GM21381 (cell line): ENCODE measurements at regions not wholly inside any gene's neighbourhood (a gene's known extent, or its start where the extent isn't known, plus 50 kb on each side); places are given as distances from the start of the nearest gene placed in this dataset.

ENCODE experiments used
- ATAC-seq: cut with Tn5 transposase; IDR thresholded peaks from one replicate; pipeline ENCODE4 v1.9.1; 2021; ENCODE audit warnings: mild to moderate bottlenecking, moderate library complexity; ENCODE audit not compliant: unreplicated experiment

DNA sequence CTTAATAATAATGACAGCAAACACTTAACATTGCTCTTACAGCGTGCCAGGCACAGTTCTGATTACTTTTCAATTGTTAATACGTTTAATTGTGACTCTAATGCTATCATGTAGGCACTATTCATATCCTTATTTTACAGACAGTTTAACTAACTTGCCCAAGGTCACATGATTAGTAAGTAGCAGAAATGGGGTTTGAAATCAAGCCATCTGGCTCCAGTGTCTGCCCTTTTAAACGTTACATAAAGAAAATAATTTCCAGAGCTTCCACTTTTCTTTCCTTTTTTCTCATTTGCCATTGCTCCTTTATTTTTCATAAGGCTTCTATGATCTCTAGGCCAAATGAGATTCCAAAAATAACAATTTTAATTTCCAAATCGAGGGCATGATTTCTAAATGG is 50.6 kb upstream of the IKZF2 start:
- no peak for ATAC-seq

GRCh38 chr2:213205944-213206343 is 54.5 kb upstream of the IKZF2 start:
- ATAC-seq: no peak

DNA sequence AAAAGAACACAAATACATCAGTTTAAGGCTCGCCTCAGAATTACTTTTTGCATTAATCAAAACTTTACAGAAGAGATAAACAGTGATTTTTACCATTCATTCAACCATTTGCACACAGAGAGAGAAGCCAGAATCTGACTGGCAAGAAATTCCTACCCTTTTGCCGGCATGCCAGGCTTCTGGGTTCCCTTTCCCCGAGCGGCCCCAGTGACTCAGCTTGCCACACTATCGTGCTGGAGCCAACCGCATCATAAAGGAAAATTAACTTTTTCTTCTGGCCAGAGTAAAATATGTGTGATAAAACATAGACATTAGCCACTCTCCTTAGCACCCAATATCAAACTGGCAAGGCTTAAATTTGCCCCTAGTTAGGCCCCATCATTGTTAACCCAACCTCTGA is 61.8 kb upstream of the IKZF2 start:
- no peak for ATAC-seq

DNA sequence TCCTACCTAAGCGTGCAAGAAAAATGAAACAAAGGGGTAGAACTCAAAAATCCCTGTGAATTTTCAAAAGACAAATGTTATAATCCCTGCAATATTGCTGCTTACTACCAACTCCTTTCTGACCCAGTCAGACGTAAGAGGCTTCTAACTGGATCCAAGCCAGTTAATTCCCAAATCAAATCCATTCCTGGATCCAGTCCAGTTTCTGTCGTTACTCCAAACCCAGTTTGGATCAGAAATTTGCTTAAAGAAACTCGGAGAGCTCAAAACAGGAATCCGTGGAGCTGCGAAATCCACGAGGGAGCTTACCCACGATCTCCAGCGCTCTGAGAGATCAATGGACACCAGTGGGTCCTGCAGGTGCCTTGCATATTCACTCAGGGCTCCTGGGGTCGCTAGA is 62.8 kb upstream of the IKZF2 start:
- ATAC-seq: no peak

- ATAC-seq: no peak
Measured at GRCh38 chr2:213216461-213216860, 65.0 kb upstream of the IKZF2 start.

GRCh38 chr2:213219816-213220215 is 64.4 kb upstream of the SPAG16 start:
- ATAC-seq: no peak

- peak; percentile 54 for ATAC-seq
Measured at GRCh38 chr2:213220967-213221603, 63.2 kb upstream of the SPAG16 start.

GRCh38 chr2:213221957-213222356 is 62.3 kb upstream of the SPAG16 start:
- no peak for ATAC-seq

GRCh38 chr2:213224366-213224765 is 59.9 kb upstream of the SPAG16 start:
- ATAC-seq: no peak

GRCh38 chr2:213225866-213226265 is 58.4 kb upstream of the SPAG16 start:
- no peak for ATAC-seq

- peak; percentile 93 for ATAC-seq
Measured at GRCh38 chr2:213227458-213227857, 56.8 kb upstream of the SPAG16 start.

GRCh38 chr2:213228638-213229037 is 55.6 kb upstream of the SPAG16 start:
- no peak for ATAC-seq

- ATAC-seq: peak; percentile 12
Measured at GRCh38 chr2:213229814-213230213, 54.5 kb upstream of the SPAG16 start.

- ATAC-seq: no peak
Measured at GRCh38 chr2:213231966-213232365, 52.3 kb upstream of the SPAG16 start.

DNA sequence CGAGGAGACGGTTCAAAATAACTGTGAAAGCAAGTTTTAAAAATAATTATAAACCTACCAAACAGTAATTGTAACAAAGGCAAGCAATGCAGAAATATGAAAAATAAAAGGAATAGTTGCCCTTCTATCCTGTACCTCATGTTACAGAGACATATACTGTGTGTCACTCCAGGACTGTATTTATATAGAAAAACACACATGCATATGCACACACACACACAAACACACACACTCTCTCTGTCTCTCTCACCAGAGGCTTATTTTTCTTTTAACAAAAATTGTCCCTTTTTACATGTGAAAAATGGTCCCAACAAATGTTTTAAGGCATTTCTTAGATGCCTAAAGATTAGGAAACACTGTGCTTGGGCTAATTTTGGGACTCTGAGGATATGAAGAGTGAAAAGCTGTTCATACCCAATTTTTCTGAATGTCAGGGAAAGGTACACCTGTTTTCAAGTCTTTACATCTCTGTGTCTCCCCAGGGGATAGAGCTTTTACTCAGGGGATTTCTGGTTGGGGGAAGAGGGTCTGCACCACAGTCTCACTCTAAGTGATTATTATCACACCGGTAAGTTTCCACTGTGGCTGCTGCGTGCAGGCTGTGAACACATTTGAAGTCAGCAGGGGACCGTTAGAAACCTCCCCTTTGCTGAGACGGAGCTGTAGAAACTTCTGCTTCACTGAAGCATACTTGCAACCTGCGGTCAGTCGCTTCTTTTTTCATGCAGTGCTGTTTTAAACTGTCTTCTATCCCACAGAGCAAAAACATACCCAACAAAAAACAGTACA is 51.4 kb upstream of the SPAG16 start:
- ATAC-seq: peak; percentile 92

DNA sequence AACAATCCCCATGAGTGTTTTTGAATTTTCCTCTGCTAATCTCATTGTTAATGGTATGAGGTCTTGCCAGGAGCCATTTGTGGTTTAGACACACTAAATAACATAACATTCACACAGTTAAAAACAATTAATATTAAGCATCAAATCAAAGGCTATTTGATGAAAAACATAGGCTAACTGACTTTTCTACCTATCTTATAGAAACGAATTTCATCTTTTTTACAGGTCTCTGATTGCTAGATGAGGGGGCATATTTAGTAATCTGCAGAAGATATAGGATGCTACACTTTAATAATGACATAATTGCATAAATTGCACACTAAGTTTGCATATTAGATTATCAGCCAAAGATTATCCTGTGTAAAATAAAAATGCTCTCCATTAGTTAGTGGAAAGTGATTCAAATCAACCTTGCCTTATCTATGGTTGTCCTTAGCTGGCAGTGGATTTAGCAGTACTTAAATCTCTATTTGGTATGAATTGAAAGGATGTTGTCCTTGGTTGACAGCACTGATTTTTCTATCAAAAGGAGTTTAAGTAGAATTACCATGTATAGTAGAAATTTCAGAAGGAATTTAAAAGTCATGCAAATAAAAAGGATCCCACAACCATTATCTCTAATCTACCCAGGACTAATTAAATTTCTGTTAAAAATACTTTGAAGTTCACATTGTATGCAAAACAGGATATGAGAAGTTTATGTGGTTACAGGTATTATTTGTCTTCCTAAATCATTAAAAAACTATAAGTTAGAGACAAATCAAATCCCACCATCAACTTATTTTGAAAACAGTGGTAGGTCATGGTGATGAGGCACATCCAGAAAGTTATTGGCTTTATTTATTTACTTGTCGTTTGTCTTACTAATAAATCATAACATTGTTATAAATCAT is 50.6 kb upstream of the SPAG16 start:
- ATAC-seq: no peak
